OCI-LY7 (cell line): ENCODE measurements at regions not wholly inside any gene's neighbourhood (a gene's known extent, or its start where the extent isn't known, plus 50 kb on each side); places are given as distances from the start of the nearest gene placed in this dataset.

Source experiments
- BruUV-seq: library from RNA; stranded (reverse); fragments of 400-500 nt; replicated peaks from 2 replicates; lab custom pipeline; 2021; lab: Mats Ljungman, UMichigan
- CTCF ChIA-PET: fragments of 300-600 bp; sonication (Branson Sonifier 250); formaldehyde crosslinking; loops from one replicate; lab custom pipeline; 2022; ENCODE audit warnings: antibody characterized with exemption; ENCODE audit not compliant: unreplicated experiment; lab: Charles Lee
- POLR2A ChIA-PET: fragments of 300-600 bp; sonication (Branson Sonifier 250); formaldehyde crosslinking; loops from one replicate; lab custom pipeline; 2022; ENCODE audit warnings: antibody characterized with exemption; lab: Charles Lee
- DNase-seq: peaks from one replicate; pipeline ENCODE4 v3.0.0-alpha.2; 2015; ENCODE audit warnings: low spot score
- H2AFZ ChIP-seq: fragments of 200-600 bp; sonication (generic), shearing (Covaris generic); 2 replicates; pipeline ENCODE4 v1.6.1; 2014; ENCODE audit warnings: mild to moderate bottlenecking, antibody characterized with exemption, low read length, moderate library complexity
- H3K27ac ChIP-seq: fragments of 200-600 bp; sonication (generic); 2 replicates; pipeline ENCODE4 v1.5.1; 2014; ENCODE audit warnings: mixed run types, low read depth, mild to moderate bottlenecking, moderate library complexity, low read length, inconsistent platforms; ENCODE audit not compliant: poor library complexity, severe bottlenecking
- H3K36me3 ChIP-seq: fragments of 200-600 bp; sonication (generic); 2 replicates; pipeline ENCODE4 v1.6.1; 2014; ENCODE audit warnings: mild to moderate bottlenecking, antibody characterized with exemption, low read length, moderate library complexity, mixed read lengths; ENCODE audit not compliant: insufficient read depth
- H3K4me1 ChIP-seq: fragments of 200-600 bp; sonication (generic); 2 replicates; pipeline ENCODE4 v1.5.1; 2014; ENCODE audit warnings: mild to moderate bottlenecking, low read length; ENCODE audit not compliant: insufficient read depth, poor library complexity, severe bottlenecking
- H3K4me2 ChIP-seq: fragments of 200-600 bp; sonication (generic); 2 replicates; pipeline ENCODE4 v1.6.1; 2014; ENCODE audit warnings: mild to moderate bottlenecking, low read length
- H3K4me3 ChIP-seq: fragments of 200-600 bp; sonication (generic); 2 replicates; pipeline ENCODE4 v1.5.1; 2014; ENCODE audit warnings: mild to moderate bottlenecking, low read depth, low read length; ENCODE audit not compliant: poor library complexity, severe bottlenecking
- H3K79me2 ChIP-seq: fragments of 200-600 bp; sonication (generic); 2 replicates; pipeline ENCODE4 v1.6.1; 2016; ENCODE audit warnings: low read depth, mild to moderate bottlenecking, low read length, moderate library complexity, mixed read lengths; ENCODE audit not compliant: insufficient read depth
- H3K9me2 ChIP-seq: fragments of 200-600 bp; sonication (generic); 2 replicates; pipeline ENCODE4 v1.6.1; 2016; ENCODE audit warnings: mild to moderate bottlenecking, low read length, mixed read lengths; ENCODE audit not compliant: insufficient read depth
- H3K9me3 ChIP-seq: fragments of 200-600 bp; sonication (generic); 2 replicates; pipeline ENCODE4 v1.6.1; 2014; ENCODE audit warnings: mild to moderate bottlenecking, mixed run types, low read length, mixed read lengths
- H4K20me1 ChIP-seq: fragments of 200-600 bp; sonication (generic); 2 replicates; pipeline ENCODE4 v1.6.1; 2014; ENCODE audit warnings: mild to moderate bottlenecking, antibody characterized with exemption, low read length, moderate library complexity, mixed read lengths; ENCODE audit not compliant: insufficient read depth
- EZH2phosphoT487 ChIP-seq: fragments of 200-600 bp; sonication (generic); IDR thresholded peaks from 2 replicates; pipeline ENCODE4 v1.6.1; 2018; ENCODE audit warnings: low read depth, borderline replicate concordance, mild to moderate bottlenecking, mixed run types, antibody characterized with exemption, low read length, moderate library complexity, mixed read lengths
- intact Hi-C: fragments of 100-400 bp; cut with micrococcal nuclease; formaldehyde crosslinking; loops from one replicate; pipeline ENCODE4 v1.10.0; 2022; ENCODE audit not compliant: unreplicated experiment
- TF ChIP-seq, protein P1 (sequence below): fragments of 200-600 bp; sonication (generic); conservative IDR thresholded peaks from 2 replicates; pipeline ENCODE4 v1.5.1; 2014; ENCODE audit warnings: mild to moderate bottlenecking, antibody characterized with exemption, low read length, moderate library complexity, mixed read lengths

DNA sequence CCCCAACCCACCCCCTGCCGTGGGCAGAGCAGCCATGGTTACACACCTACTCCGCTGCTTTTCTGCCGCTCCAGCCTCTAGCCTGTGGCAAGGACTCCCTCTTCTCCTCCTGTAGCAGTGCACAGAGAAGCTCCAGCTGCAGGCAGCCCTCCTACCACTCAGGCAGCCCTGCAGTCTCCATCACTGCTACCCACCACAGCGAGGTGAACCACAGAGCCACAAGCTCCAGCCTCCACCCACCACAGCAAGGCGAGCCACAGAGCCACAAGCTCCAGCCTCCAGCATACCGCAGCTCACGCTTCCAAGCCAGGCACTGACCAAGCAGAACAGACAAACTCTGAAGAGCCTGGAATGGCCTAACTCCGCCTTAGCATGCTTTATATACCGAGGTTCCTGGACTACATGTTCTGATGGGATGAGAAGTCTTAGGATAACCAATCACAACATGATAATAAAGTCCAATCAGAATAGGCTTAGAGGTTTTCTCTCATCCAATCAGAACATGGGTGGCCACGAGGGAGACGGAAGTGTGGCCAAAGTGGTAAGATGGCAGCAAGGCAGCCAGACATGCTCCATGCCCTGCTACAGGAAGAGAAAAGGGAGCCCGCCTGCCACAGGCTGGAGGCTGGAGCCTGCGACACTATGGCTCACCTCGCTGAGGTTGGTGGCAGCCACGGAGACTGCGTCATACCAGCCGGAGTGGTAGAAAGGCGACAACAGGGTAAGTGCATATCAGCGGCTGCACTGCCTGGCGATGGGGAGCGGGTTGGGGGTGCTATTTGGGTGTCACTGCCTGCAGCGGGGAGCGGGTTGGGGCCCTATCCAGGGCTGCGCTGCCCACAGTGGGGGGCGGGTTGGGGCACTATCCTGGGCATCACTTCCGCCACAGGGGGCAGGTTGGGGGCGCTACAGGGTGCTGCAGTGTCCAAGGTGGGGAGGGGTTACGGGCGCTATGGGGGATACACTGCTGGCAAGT lies 75.8 kb upstream of the PCAT7 start:
- ChIA-PET CTCF (no interaction called here), POLR2A (interaction anchor here (0.6 kb wide), 1 partner anchor 839 kb away, joined by 3 read pairs; no protein-coding TSS in a partner anchor)
- Histone ChIP-seq H4K20me1 (no peaks in the 10 kb centered on the region), H3K4me3 (no peak overlapping the region), H3K4me1 (peaks cover 63% of the 10 kb centered on the region), H3K36me3 (peaks cover 4% of the 10 kb centered on the region; the same call in 1 of the 2 replicates), H3K27ac (peak overlapping the region; percentile 64), H2AFZ (no peak overlapping the region), H3K9me3 (peaks cover 6% of the 10 kb centered on the region; the same call in 1 of the 2 replicates), H3K9me2 (no peaks in the 10 kb centered on the region), H3K4me2 (peak overlapping the region; percentile 60; the same call in 1 of the 2 replicates), H3K79me2 (peaks cover 77% of the 10 kb centered on the region)
- intact Hi-C loops = no loop called here
- no peak for TF ChIP-seq EZH2phosphoT487
- DNase-seq = no peak
- no TSS peak for BruUV-seq

DNA sequence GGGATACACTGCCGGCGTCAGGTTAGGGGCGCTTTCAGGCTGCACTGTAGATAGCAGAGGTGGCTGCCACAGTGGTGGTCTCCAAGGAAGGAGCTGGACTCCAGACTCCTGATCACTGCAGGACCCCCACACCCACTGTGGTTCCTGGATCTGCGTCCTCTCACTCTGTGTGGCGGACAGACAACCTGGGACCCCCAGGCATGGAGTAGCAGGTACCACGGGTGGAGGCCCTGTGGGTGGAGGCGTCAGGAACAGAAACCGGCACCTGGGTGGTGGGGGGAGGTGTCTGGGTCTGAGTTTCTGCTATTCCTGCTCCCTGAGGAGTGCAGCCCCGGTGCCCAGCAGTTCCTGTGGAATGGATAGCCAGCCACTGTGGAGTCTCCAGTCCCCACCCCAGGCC lies 75.1 kb upstream of the PCAT7 start:
- ChIA-PET CTCF (no interaction called here), POLR2A (interaction anchor here (0.6 kb wide), 1 partner anchor 840 kb away, joined by 3 read pairs; no protein-coding TSS in a partner anchor)
- H3K4me1 ChIP-seq = peaks cover 63% of the 10 kb centered on the region
- H3K36me3 ChIP-seq = peaks cover 2% of the 10 kb centered on the region
- no TSS peak for BruUV-seq
- peaks cover 70% of the 10 kb centered on the region for H3K79me2 ChIP-seq
- H3K4me2 ChIP-seq = peak overlapping the region; percentile 60
- TF ChIP-seq EZH2phosphoT487 = no peak
- TF ChIP-seq, protein P1, sequence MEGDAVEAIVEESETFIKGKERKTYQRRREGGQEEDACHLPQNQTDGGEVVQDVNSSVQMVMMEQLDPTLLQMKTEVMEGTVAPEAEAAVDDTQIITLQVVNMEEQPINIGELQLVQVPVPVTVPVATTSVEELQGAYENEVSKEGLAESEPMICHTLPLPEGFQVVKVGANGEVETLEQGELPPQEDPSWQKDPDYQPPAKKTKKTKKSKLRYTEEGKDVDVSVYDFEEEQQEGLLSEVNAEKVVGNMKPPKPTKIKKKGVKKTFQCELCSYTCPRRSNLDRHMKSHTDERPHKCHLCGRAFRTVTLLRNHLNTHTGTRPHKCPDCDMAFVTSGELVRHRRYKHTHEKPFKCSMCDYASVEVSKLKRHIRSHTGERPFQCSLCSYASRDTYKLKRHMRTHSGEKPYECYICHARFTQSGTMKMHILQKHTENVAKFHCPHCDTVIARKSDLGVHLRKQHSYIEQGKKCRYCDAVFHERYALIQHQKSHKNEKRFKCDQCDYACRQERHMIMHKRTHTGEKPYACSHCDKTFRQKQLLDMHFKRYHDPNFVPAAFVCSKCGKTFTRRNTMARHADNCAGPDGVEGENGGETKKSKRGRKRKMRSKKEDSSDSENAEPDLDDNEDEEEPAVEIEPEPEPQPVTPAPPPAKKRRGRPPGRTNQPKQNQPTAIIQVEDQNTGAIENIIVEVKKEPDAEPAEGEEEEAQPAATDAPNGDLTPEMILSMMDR = no peak
- H3K27ac ChIP-seq = peak overlapping the region; percentile 64
- peak; percentile 29 for DNase-seq
- intact Hi-C loops = loop anchor here (1.0 kb wide), 1 partner anchor 46 kb away; no protein-coding TSS in a partner anchor
- H4K20me1 ChIP-seq = no peaks in the 10 kb centered on the region
- no peak overlapping the region; the same call in 1 of the 2 replicates for H2AFZ ChIP-seq
- H3K4me3 ChIP-seq = peak overlapping the region; percentile 57
- no peaks in the 10 kb centered on the region for H3K9me3 ChIP-seq
- no peaks in the 10 kb centered on the region for H3K9me2 ChIP-seq

DNA sequence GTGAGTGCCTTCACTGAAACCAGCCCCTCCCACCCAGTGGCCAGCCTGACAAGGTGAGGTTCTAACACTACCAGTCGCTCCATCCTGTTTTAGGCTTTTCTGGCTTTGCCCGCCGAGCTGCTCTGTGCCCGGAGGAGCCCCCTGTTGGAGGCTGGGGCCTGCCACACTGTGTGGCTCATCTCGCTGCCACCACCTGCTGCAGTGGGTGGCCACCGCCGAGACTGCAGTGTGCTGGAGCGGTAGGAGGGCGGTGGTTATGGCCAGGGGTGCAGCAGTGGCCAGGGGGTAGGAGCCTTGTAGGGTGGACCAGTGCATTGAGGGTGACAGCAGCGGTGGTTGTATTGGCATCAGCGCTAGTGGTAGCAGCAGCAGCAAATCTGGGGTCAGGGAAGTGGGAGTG lies 74.7 kb upstream of the PCAT7 start:
- Histone ChIP-seq H3K4me3 (peak overlapping the region; percentile 57), H3K4me2 (peak overlapping the region; percentile 60), H3K27ac (peak overlapping the region; percentile 64), H3K9me3 (no peaks in the 10 kb centered on the region), H3K36me3 (peaks cover 7% of the 10 kb centered on the region), H3K79me2 (peaks cover 66% of the 10 kb centered on the region; the same call in 1 of the 2 replicates), H2AFZ (no peak overlapping the region; the same call in 1 of the 2 replicates), H3K9me2 (no peaks in the 10 kb centered on the region), H4K20me1 (no peaks in the 10 kb centered on the region), H3K4me1 (peaks cover 63% of the 10 kb centered on the region)
- DNase-seq = peak; percentile 61
- BruUV-seq = no TSS peak
- TF ChIP-seq EZH2phosphoT487 = no peak
- TF ChIP-seq, protein P1 = peak; percentile 53; the same call in 1 of the 2 replicates
- ChIA-PET POLR2A (interaction anchor here (0.6 kb wide), 1 partner anchor 840 kb away, joined by 3 read pairs; no protein-coding TSS in a partner anchor), CTCF (no interaction called here)
- intact Hi-C loops = loop anchor here (1.0 kb wide), 1 partner anchor 45 kb away; no protein-coding TSS in a partner anchor
